RCC 7860 (cell line): ENCODE measurements at regions not wholly inside any gene's neighbourhood (a gene's known extent, or its start where the extent isn't known, plus 50 kb on each side); places are given as distances from the start of the nearest gene placed in this dataset.
"Not testable (repeated sequence)": the region's sequence is repeated elsewhere in the genome, so short reads cannot be mapped to it uniquely, and the experiment has no call there.

Experiments used
- DNase-seq: peaks from one replicate; pipeline ENCODE4 v3.0.0-alpha.2; 2015; ENCODE audit warnings: low spot score
- FAIRE-seq: peaks from 2 replicates; lab custom pipeline; 2012; peaks lifted over from hg19 to GRCh38; lab: Jason Lieb, UNC

- no peak for FAIRE-seq
- DNase-seq: no peak
Measured at GRCh38 chr1:93774707-93775106, 93.1 kb upstream of the BCAR3 start.

- no peak for DNase-seq
- no peak for FAIRE-seq
Measured at GRCh38 chr1:93773049-93773838, 91.6 kb upstream of the BCAR3 start.

- DNase-seq (no peak), FAIRE-seq (no peak)
Measured at GRCh38 chr1:93771843-93772242, 90.2 kb upstream of the BCAR3 start.

GRCh38 chr1:93770640-93771039 lies 89.0 kb upstream of the BCAR3 start:
- DNase-seq (no peak), FAIRE-seq (no peak)

- DNase-seq (no peak), FAIRE-seq (no peak)
Measured at GRCh38 chr1:93769777-93770176, 88.1 kb upstream of the BCAR3 start.

GRCh38 chr1:93768380-93768863 lies 86.8 kb upstream of the BCAR3 start:
- DNase-seq (no peak), FAIRE-seq (no peak)

- DNase-seq (no peak), FAIRE-seq (no peak)
Measured at GRCh38 chr1:93766451-93766850, 84.8 kb upstream of the BCAR3 start.

GRCh38 chr1:93765099-93765498 lies 83.5 kb upstream of the BCAR3 start:
- no peak for FAIRE-seq

GRCh38 chr1:93764366-93764750 lies 82.7 kb upstream of the BCAR3 start:
- FAIRE-seq (no peak), DNase-seq (no peak)

More at GRCh38 chr1:93765099-93765498, 83.5 kb upstream of the BCAR3 start:
- no peak for DNase-seq

- DNase-seq: no peak
- no peak for FAIRE-seq
Measured at GRCh38 chr1:93763704-93764365, 82.2 kb upstream of the BCAR3 start.

- FAIRE-seq (no peak), DNase-seq (peak; percentile 37)
Measured at GRCh38 chr1:93758842-93759515, 77.3 kb upstream of the BCAR3 start.

- FAIRE-seq (no peak), DNase-seq (no peak)
Measured at GRCh38 chr1:93757256-93758036, 75.8 kb upstream of the BCAR3 start.

- no peak for FAIRE-seq
- no peak for DNase-seq
Measured at GRCh38 chr1:93756657-93757056, 75.0 kb upstream of the BCAR3 start.

- not testable (repeated sequence) for FAIRE-seq, DNase-seq
Measured at GRCh38 chr1:93755251-93755715, 73.6 kb upstream of the BCAR3 start.

- peak; percentile 64 for FAIRE-seq
- peak; percentile 84 for DNase-seq
Measured at GRCh38 chr1:93753791-93754763, 72.4 kb upstream of the BCAR3 start.

- no peak for FAIRE-seq
- no peak for DNase-seq
Measured at GRCh38 chr1:93751377-93752250, 70.0 kb upstream of the BCAR3 start.

GRCh38 chr1:93750955-93751354 lies 69.3 kb upstream of the BCAR3 start:
- FAIRE-seq: no peak
- no peak for DNase-seq

- FAIRE-seq: no peak
- DNase-seq: no peak
Measured at GRCh38 chr1:93749894-93750301, 68.3 kb upstream of the BCAR3 start.

- FAIRE-seq (no peak), DNase-seq (no peak)
Measured at GRCh38 chr1:93749487-93749886, 67.8 kb upstream of the BCAR3 start.
